ENCODE measurements at regions not wholly inside any gene's neighbourhood (a gene's known extent, or its start where the extent isn't known, plus 50 kb on each side); places are given as distances from the start of the nearest gene placed in this dataset.

DNA sequence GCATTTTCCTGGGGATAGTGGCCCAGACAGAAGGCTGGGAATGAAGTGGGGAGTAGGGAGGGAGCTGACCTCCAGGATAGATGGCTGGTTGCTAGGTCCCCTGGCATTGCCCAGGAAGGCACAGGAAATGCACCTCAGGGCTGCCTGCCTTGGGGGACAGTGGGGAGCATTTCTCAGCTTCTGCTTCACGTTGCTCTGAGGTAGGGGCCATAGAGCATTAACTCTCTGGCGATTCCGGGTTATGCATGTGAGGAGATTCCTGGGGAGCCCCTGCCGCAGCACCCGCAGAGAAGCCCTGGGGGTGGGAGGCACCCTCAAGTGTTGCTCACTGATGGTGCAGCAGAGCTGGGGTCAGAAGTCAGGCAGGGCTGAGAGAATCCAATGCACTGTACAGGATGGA lies 256.5 kb downstream of the CYP26B1 start:
- DNase-seq (no peak), ATAC-seq (no peak)
- Histone ChIP-seq H3K9me3 (no peaks in the 10 kb centered on the region), H3K36me3 (no peaks in the 10 kb centered on the region), H3K27ac (no peak overlapping the region), H3K4me1 (no peaks in the 10 kb centered on the region), H3K4me3 (no peak overlapping the region), H3K27me3 (no peaks in the 10 kb centered on the region)
- intact Hi-C loops (cut with DNase I): no loop called here
- no CpG with 5 or more reads among the region's 5 CpGs for WGBS (ENCODE audit: insufficient coverage, low coverage, low lambda C conversion rate, missing lambda C conversion rate)
- TF ChIP-seq POLR2A (IDR thresholded peaks at IDR 0.05): no peak
- TF ChIP-seq, protein P1, sequence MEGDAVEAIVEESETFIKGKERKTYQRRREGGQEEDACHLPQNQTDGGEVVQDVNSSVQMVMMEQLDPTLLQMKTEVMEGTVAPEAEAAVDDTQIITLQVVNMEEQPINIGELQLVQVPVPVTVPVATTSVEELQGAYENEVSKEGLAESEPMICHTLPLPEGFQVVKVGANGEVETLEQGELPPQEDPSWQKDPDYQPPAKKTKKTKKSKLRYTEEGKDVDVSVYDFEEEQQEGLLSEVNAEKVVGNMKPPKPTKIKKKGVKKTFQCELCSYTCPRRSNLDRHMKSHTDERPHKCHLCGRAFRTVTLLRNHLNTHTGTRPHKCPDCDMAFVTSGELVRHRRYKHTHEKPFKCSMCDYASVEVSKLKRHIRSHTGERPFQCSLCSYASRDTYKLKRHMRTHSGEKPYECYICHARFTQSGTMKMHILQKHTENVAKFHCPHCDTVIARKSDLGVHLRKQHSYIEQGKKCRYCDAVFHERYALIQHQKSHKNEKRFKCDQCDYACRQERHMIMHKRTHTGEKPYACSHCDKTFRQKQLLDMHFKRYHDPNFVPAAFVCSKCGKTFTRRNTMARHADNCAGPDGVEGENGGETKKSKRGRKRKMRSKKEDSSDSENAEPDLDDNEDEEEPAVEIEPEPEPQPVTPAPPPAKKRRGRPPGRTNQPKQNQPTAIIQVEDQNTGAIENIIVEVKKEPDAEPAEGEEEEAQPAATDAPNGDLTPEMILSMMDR (IDR thresholded peaks at IDR 0.05): no peak

DNA sequence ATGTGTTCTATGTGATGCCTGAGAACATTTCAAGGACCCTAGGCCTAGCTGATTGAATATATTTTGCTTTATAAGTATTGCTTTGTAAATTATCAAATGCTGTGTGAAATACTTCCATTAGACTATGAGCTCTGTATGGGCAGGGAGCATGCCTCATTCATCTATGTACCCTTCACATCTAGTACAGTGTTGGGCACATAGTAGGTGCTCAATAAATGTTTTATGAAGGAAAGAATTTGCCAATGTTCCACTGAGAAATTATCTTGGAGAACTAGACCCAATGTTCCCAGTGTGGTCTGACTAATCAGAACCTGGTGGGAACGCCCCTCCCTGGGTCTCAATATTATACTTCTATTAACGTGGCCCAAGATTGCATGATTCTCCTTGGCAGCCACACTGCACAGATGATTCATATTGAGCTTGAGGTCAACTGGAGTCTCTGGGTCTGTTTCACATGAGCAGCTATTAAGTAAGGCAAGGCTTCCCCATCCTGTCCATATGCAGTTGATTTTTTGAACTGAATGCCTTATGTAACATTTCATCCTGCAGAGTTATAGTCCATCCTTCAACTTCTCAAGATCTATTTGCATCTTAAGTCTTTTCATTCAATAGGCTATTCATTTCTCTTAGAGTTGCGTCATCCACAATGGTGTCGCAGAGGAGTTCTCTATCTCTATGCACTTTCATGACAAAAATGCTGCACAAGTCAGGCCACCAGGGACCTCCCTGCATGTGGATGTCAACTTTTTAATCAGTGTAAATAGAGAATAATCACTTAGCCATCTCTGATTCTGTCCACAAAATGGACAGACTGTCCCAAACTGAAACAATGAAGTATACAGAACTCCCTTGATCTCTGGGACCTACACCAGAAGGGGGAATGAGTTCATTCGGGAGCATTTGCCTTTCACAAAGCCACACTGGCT lies 257.6 kb downstream of the CYP26B1 start:
- DNase-seq: no peak
- intact Hi-C loops (cut with DNase I): no loop called here
- Histone ChIP-seq H3K4me3 (no peak overlapping the region), H3K9me3 (no peaks in the 10 kb centered on the region), H3K36me3 (no peaks in the 10 kb centered on the region), H3K27ac (no peak overlapping the region), H3K27me3 (no peaks in the 10 kb centered on the region), H3K4me1 (no peaks in the 10 kb centered on the region)
- ATAC-seq: no peak
- no peak for TF ChIP-seq POLR2A (IDR thresholded peaks at IDR 0.05)
- TF ChIP-seq, protein P1 (IDR thresholded peaks at IDR 0.05): no peak
- WGBS (ENCODE audit: insufficient coverage, low coverage, low lambda C conversion rate, missing lambda C conversion rate): 70% methylated on average over 5 of the region's 5 CpGs

DNA sequence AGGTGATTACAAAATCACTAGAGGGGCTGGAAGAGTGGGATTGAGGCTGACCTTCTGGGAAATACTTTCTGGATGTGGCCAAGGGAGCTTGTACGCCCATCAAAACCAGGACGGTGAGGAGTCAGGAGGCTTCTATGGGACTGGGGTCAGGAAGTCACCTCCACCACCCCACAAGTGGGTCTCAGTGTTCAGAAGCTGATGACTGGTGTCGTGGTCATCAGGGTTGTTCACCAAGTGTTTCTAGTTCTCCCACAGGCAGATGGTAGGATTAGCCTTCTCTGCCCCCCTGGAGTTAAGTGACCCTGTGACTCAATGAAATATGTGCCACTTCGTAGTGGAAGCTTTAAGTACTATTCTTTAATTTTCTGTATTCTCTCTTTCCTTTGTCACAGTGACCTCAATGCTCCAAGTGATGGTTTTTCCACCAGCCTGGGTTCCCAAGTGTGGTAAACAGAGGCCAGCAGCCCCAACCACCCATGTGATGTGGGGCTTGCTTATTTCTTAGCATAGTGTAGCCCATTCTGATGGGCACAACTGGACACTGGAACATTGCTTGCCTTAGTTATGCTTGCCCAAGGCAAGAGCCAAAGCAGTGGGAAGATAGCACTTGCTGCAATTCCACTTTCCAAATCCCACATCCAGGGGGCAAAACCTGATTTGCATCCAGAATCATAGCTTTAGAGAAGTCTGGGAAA lies 258.8 kb downstream of the CYP26B1 start:
- H3K4me1 ChIP-seq: no peaks in the 10 kb centered on the region
- H3K36me3 ChIP-seq: no peaks in the 10 kb centered on the region
- ATAC-seq (no peak), DNase-seq (no peak)
- 70% methylated on average over 3 of the region's 4 CpGs for WGBS (ENCODE audit: insufficient coverage, low coverage, low lambda C conversion rate, missing lambda C conversion rate)
- H3K4me3 ChIP-seq: no peak overlapping the region
- H3K27me3 ChIP-seq: no peaks in the 10 kb centered on the region
- no peaks in the 10 kb centered on the region for H3K9me3 ChIP-seq
- intact Hi-C loops (cut with DNase I): no loop called here
- TF ChIP-seq, protein P1 (IDR thresholded peaks at IDR 0.05): no peak
- TF ChIP-seq POLR2A (IDR thresholded peaks at IDR 0.05): no peak
- no peak overlapping the region for H3K27ac ChIP-seq

DNA sequence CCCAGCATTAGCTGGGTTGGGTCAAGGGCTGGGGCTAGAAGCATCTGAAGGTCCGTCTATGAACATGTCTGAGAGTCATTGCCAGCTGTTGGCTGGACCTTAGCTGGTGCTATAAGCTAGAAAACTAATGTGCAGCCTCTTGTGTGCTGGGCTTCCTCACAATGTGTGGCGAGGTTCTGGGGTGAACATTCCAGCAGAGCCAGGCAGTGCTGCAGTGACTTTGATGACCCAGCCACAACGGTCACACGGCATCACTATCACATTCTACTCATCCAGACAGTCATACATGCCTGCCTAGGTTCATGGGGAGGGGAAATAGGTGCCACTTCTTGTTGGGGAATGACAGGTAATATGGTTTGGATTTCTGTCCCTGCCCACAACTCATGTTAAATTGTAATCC lies 260.5 kb downstream of the CYP26B1 start:
- intact Hi-C loops (cut with DNase I): no loop called here
- Histone ChIP-seq H3K4me1 (peaks cover 0 to 14% (median 6%) of the 10 kb centered on the region in 4 donors), H3K27ac (no peak overlapping the region), H3K36me3 (no peaks in the 10 kb centered on the region), H3K9me3 (no peaks in the 10 kb centered on the region), H3K4me3 (no peak overlapping the region), H3K27me3 (no peaks in the 10 kb centered on the region)
- DNase-seq: no peak
- TF ChIP-seq, protein P1 (IDR thresholded peaks at IDR 0.05): no peak
- no peak for TF ChIP-seq POLR2A (IDR thresholded peaks at IDR 0.05)
- WGBS (ENCODE audit: insufficient coverage, low coverage, low lambda C conversion rate, missing lambda C conversion rate): no CpG with 5 or more reads among the region's 4 CpGs
- no peak for ATAC-seq
